Peyer's patch (tissue), 4 donors: ENCODE measurements at regions not wholly inside any gene's neighbourhood (a gene's known extent, or its start where the extent isn't known, plus 50 kb on each side); places are given as distances from the start of the nearest gene placed in this dataset.
A peak's percentile ranks its signal among the peaks of the same experiment; 100 is the strongest.

Experiments
- DNase-seq, 3 donors: peaks; one replicate each; pipeline ENCODE4 v3.0.0-alpha.2; 2017 to 2019
- H3K27ac ChIP-seq, 4 donors: fragments of 200-600 bp; sonication (generic); one replicate each; pipeline ENCODE4 v1.5.1; 2016 to 2019
- H3K27me3 ChIP-seq, 2 donors: fragments of 200-600 bp; sonication (generic); one replicate each; pipeline ENCODE4 v1.5.1; 2019
- H3K36me3 ChIP-seq, 3 donors: fragments of 200-600 bp; sonication (generic); one replicate each; pipeline ENCODE4 v1.5.1; 2016 to 2019
- H3K4me1 ChIP-seq, 4 donors: fragments of 200-600 bp; sonication (generic); one replicate each; pipeline ENCODE4 v1.5.1; 2016 to 2019
- H3K4me3 ChIP-seq, 4 donors: fragments of 200-600 bp; sonication (generic); 1 replicate in 3 of 4; 2 replicates in 1 of 4; pipeline ENCODE4 v1.5.1; 2016 to 2019; ENCODE audit warnings: mild to moderate bottlenecking in 1 of 4
- H3K9me3 ChIP-seq, 4 donors: fragments of 200-600 bp; sonication (generic); one replicate each; pipeline ENCODE4 v1.5.1; 2016 to 2019; ENCODE audit warnings: mild to moderate bottlenecking in 1 of 4
- POLR2A ChIP-seq, 2 donors: fragments of 450-650 bp; IDR thresholded peaks; one replicate each; pipeline ENCODE4 v1.5.1; 2017; ENCODE audit warnings: antibody characterized with exemption in 2 of 2, mild to moderate bottlenecking in 2 of 2, moderate library complexity in 2 of 2
- TF ChIP-seq, protein P1 (sequence below), 6 experiments: fragments of 450-650 bp in 4 of 6; fragments of 200-600 bp in 2 of 6; sonication (generic) in 1 of 6; IDR thresholded peaks; one replicate each; pipeline ENCODE4 v1.5.1; 2017 to 2019; ENCODE audit warnings: antibody characterized with exemption in 6 of 6, mild to moderate bottlenecking in 3 of 6, moderate library complexity in 1 of 6

DNA sequence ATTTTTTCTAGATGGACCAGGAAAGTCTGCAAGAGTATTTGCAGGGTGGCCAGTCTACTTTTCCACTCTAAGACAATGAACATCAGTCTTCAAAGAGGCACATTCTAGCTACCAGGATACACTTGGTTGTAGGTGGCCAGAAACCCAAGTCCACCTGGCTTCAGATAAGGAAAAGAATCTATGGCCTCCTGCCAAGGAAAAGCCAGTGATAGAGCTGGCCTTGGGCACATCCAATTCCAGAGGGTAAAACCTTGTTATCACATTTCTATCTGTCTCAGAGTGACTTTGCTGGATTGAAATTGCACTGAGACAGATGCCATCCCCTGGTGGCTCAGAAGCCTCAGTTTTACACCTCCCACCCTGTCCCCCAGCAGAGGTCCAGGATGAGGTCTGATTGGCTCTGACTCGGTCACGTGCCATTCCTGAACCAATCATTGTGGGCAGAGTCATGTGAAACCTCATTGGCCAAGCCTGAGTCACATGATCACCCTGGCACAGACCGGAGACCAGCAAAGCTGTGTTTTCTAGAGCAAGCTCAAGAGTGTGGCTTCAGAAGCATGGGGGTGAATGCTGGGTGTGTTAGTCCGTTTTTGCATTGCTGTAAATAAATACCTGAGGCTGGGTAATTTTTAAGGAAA, 497.4 kb upstream of the SULF2 start:
- H3K27ac ChIP-seq = no peak overlapping the region
- TF ChIP-seq POLR2A (IDR thresholded peaks at IDR 0.05) = no peak
- TF ChIP-seq, protein P1, sequence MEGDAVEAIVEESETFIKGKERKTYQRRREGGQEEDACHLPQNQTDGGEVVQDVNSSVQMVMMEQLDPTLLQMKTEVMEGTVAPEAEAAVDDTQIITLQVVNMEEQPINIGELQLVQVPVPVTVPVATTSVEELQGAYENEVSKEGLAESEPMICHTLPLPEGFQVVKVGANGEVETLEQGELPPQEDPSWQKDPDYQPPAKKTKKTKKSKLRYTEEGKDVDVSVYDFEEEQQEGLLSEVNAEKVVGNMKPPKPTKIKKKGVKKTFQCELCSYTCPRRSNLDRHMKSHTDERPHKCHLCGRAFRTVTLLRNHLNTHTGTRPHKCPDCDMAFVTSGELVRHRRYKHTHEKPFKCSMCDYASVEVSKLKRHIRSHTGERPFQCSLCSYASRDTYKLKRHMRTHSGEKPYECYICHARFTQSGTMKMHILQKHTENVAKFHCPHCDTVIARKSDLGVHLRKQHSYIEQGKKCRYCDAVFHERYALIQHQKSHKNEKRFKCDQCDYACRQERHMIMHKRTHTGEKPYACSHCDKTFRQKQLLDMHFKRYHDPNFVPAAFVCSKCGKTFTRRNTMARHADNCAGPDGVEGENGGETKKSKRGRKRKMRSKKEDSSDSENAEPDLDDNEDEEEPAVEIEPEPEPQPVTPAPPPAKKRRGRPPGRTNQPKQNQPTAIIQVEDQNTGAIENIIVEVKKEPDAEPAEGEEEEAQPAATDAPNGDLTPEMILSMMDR (IDR thresholded peaks at IDR 0.05) = peak in 1 of 6 experiments; percentile 10
- no peak for DNase-seq

DNA sequence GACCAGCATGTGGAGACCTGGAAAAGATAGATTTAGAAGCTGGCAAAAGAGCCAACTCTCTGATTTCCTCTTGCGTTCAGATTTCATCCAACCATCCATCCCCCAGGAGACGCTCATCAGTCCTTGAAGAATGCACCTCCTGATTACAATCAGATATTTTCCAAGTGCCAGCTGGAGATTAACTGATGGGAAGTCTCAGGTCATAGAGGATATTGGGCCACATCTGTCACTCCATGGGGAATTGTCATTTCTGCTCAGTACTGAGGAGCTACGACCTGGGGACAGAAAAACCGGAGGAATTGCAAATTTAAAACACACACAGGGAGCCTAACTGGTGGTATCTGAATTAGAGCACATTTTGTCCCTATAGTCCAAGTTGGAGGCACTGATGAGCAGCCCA, 496.2 kb upstream of the SULF2 start:
- DNase-seq = no peak
- Histone ChIP-seq H3K9me3 (no peaks in the 10 kb centered on the region), H3K4me3 (no peak overlapping the region), H3K27ac (no peak overlapping the region), H3K36me3 (no peaks in the 10 kb centered on the region), H3K27me3 (no peaks in the 10 kb centered on the region), H3K4me1 (peaks cover 0 to 13% (median 0%) of the 10 kb centered on the region in 4 donors)
- TF ChIP-seq, protein P1 (IDR thresholded peaks at IDR 0.05) = no peak
- TF ChIP-seq POLR2A (IDR thresholded peaks at IDR 0.05) = no peak

More for the DNA sequence above, 497.4 kb upstream of the SULF2 start:
- no peaks in the 10 kb centered on the region for H3K27me3 ChIP-seq
- H3K4me1 ChIP-seq = peaks cover 0 to 23% (median 0%) of the 10 kb centered on the region in 4 donors
- H3K9me3 ChIP-seq = no peaks in the 10 kb centered on the region
- no peak overlapping the region for H3K4me3 ChIP-seq
- no peaks in the 10 kb centered on the region for H3K36me3 ChIP-seq

DNA sequence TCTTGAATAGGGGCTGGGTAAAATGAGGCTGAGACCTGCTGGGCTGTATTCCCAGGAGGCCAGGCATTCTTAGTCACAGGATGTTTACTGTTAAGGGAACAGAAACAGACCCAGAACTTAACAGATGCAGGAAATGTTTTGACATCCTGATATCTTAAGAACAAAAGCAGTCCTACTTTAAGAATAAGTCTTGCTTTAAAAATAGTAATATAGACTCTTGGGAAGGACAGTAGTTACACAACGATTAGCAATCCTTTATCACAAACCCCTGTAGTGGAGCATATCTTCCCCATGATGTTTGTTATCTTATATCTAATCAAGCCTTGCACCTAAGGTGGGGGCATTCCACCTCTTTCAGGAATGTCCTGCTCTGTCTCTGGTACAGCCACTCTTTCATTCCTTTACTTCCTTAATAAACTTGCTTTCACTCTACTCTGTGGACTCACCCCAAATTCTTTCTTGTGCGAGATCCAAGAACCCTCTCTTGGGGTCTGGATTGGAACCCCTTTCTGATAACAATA, 493.7 kb upstream of the SULF2 start:
- no peaks in the 10 kb centered on the region for H3K4me1 ChIP-seq
- H3K36me3 ChIP-seq = no peaks in the 10 kb centered on the region
- no peak overlapping the region for H3K4me3 ChIP-seq
- TF ChIP-seq POLR2A (IDR thresholded peaks at IDR 0.05) = no peak
- TF ChIP-seq, protein P1 (IDR thresholded peaks at IDR 0.05) = no peak
- no peaks in the 10 kb centered on the region for H3K27me3 ChIP-seq
- no peaks in the 10 kb centered on the region for H3K9me3 ChIP-seq
- no peak for DNase-seq
- H3K27ac ChIP-seq = no peak overlapping the region

DNA sequence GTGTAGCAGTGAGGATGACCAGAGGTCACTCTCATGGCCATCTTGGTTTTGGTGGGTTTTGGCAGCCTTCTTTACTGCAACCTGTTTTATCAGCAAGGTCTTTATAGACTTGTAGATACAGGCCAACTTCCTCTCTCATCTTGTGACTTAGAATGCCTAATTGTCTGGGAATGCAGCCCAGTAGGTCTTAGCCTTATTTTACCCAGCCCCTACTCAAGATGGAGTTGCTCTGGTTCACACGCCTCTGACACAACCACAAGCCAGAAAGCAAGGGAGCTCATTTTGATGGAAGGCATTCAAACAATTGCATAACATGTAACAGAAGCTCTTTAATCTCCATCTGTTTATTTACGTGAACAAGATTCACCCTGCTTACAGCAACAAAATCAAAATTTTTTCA, 492.0 kb upstream of the SULF2 start:
- no peak overlapping the region for H3K4me3 ChIP-seq
- H3K9me3 ChIP-seq = no peaks in the 10 kb centered on the region
- no peak overlapping the region for H3K27ac ChIP-seq
- TF ChIP-seq, protein P1 (IDR thresholded peaks at IDR 0.05) = no peak
- no peak for TF ChIP-seq POLR2A (IDR thresholded peaks at IDR 0.05)
- H3K4me1 ChIP-seq = no peaks in the 10 kb centered on the region
- no peaks in the 10 kb centered on the region for H3K36me3 ChIP-seq
- DNase-seq = no peak
- no peaks in the 10 kb centered on the region for H3K27me3 ChIP-seq

DNA sequence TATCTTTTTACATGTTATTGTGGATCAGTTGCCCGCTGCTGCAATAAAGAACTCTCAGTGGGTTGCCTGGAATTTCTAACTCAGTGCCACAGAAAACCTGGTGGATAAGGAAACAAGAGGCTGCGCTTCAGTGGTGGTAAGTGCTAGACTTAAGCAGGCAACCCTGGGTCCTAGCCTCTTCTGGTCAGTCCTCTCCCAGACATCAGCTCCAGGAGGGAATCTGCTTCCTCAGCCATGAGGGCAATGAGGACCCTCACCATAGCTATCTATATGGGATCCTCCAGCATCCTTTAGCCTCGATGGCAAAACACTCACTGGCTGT, 490.7 kb upstream of the SULF2 start:
- TF ChIP-seq, protein P1 (IDR thresholded peaks at IDR 0.05) = no peak
- no peak for TF ChIP-seq POLR2A (IDR thresholded peaks at IDR 0.05)
- no peak for DNase-seq
- Histone ChIP-seq H3K27ac (no peak overlapping the region), H3K27me3 (no peaks in the 10 kb centered on the region), H3K4me3 (no peak overlapping the region), H3K4me1 (no peaks in the 10 kb centered on the region), H3K9me3 (no peaks in the 10 kb centered on the region), H3K36me3 (no peaks in the 10 kb centered on the region)
